IMR-90 (cell line): ENCODE measurements at regions not wholly inside any gene's neighbourhood (a gene's known extent, or its start where the extent isn't known, plus 50 kb on each side); places are given as distances from the start of the nearest gene placed in this dataset.
"Not testable (repeated sequence)": the region's sequence is repeated elsewhere in the genome, so short reads cannot be mapped to it uniquely, and the experiment has no call there.

ENCODE experiments used
- ATAC-seq: fragments of 200-7000 bp; cut with Tn5 transposase; 2 replicates; pipeline ENCODE4 v1.9.1; 2020; ENCODE audit warnings: low read depth, mild to moderate bottlenecking, moderate library complexity
- BruUV-seq: library from RNA; stranded (reverse); fragments of 400-500 nt; replicated peaks from 2 replicates; lab custom pipeline; 2021; lab: Mats Ljungman, UMichigan
- CTCF ChIA-PET: fragments of 300-600 bp; formaldehyde crosslinking; extraction: SDS; loops from one replicate; lab custom pipeline; 2021; ENCODE audit warnings: antibody characterized with exemption; lab: Yijun Ruan, JAX
- POLR2A ChIA-PET: fragments of 300-600 bp; sonication (Branson Sonifier 250); formaldehyde crosslinking; loops from one replicate; lab custom pipeline; 2022; ENCODE audit warnings: antibody characterized with exemption; ENCODE audit not compliant: unreplicated experiment; lab: Charles Lee
- DNase-seq: peaks from one replicate; pipeline ENCODE4 v3.0.0; 2013
- H2AFZ ChIP-seq: replicated peaks from 2 replicates; pipeline ENCODE3; 2013; ENCODE audit warnings: low read length, mild to moderate bottlenecking; ENCODE audit not compliant: poor library complexity
- H2AK5ac ChIP-seq: 2 replicates; pipeline ENCODE4 v1.6.1; 2013; ENCODE audit warnings: low read depth, low read length, inconsistent platforms
- H2AK9ac ChIP-seq: replicated peaks from 2 replicates; pipeline ENCODE3; 2013; ENCODE audit warnings: mild to moderate bottlenecking, low read depth, low read length, moderate library complexity; ENCODE audit not compliant: poor library complexity
- H2BK120ac ChIP-seq: 2 replicates; pipeline ENCODE4 v1.6.1; 2013; ENCODE audit warnings: low read depth, low read length, inconsistent platforms
- H2BK15ac ChIP-seq: 3 replicates; pipeline ENCODE4 v1.6.1; 2013; ENCODE audit warnings: low read depth, low read length, inconsistent platforms
- H2BK20ac ChIP-seq: 2 replicates; pipeline ENCODE4 v1.6.1; 2013; ENCODE audit warnings: low read depth, mild to moderate bottlenecking, inconsistent platforms, low read length, moderate library complexity
- H2BK5ac ChIP-seq: 2 replicates; pipeline ENCODE4 v1.6.1; 2013; ENCODE audit warnings: mild to moderate bottlenecking, low read depth, low read length, inconsistent platforms; ENCODE audit not compliant: poor library complexity, severe bottlenecking
- H3K14ac ChIP-seq: replicated peaks from 2 replicates; pipeline ENCODE4 v1.6.1; 2013; ENCODE audit warnings: low read depth, low read length, inconsistent platforms
- H3K18ac ChIP-seq: 2 replicates; pipeline ENCODE4 v1.6.1; 2013; ENCODE audit warnings: low read depth, low read length, control low read depth
- H3K23ac ChIP-seq: 2 replicates; pipeline ENCODE4 v1.6.1; 2013; ENCODE audit warnings: low read depth, low read length, inconsistent platforms
- H3K27ac ChIP-seq: 2 replicates; pipeline ENCODE4 v1.5.1; 2013; ENCODE audit warnings: mild to moderate bottlenecking, control low read depth, low read length; ENCODE audit not compliant: insufficient read depth
- H3K27me3 ChIP-seq: 2 replicates; pipeline ENCODE4 v1.6.1; 2013; ENCODE audit warnings: low read length; ENCODE audit not compliant: control insufficient read depth, insufficient read depth
- H3K36me3 ChIP-seq: 2 replicates; pipeline ENCODE4 v1.6.1; 2013; ENCODE audit warnings: low read length, mixed read lengths; ENCODE audit not compliant: control insufficient read depth, insufficient read depth
- H3K4ac ChIP-seq: 2 replicates; pipeline ENCODE4 v1.6.1; 2013; ENCODE audit warnings: low read depth, low read length, inconsistent platforms
- H3K4me1 ChIP-seq: 2 replicates; pipeline ENCODE4 v1.6.1; 2013; ENCODE audit warnings: low read length, mixed read lengths; ENCODE audit not compliant: control insufficient read depth, insufficient read depth
- H3K4me2 ChIP-seq: 2 replicates; pipeline ENCODE4 v1.6.1; 2013; ENCODE audit warnings: low read depth, mild to moderate bottlenecking, control low read depth, low read length, moderate library complexity
- H3K4me3 ChIP-seq: 2 replicates; pipeline ENCODE4 v1.5.1; 2013; ENCODE audit warnings: low read depth, mild to moderate bottlenecking, control low read depth, low read length, moderate library complexity; ENCODE audit not compliant: insufficient read depth
- H3K56ac ChIP-seq: 2 replicates; pipeline ENCODE4 v1.6.1; 2013; ENCODE audit warnings: low read length, inconsistent platforms; ENCODE audit not compliant: insufficient read depth; ENCODE audit errors: extremely low read depth
- H3K79me1 ChIP-seq, 2 experiments: 2 replicates each; pipeline ENCODE4 v1.6.1; 2013; ENCODE audit warnings: low read length in 2 of 2, inconsistent platforms in 1 of 2, low read depth in 1 of 2
- H3K9ac ChIP-seq: 2 replicates; pipeline ENCODE4 v1.6.1; 2013; ENCODE audit warnings: low read depth, low read length, control low read depth
- H3K9me1 ChIP-seq: 2 replicates; pipeline ENCODE4 v1.6.1; 2013; ENCODE audit warnings: low read length, inconsistent platforms; ENCODE audit not compliant: insufficient read depth
- H3K9me3 ChIP-seq: 2 replicates; pipeline ENCODE4 v1.6.1; 2013; ENCODE audit warnings: low read length; ENCODE audit not compliant: control insufficient read depth, insufficient read depth
- H4K20me1 ChIP-seq: 2 replicates; pipeline ENCODE4 v1.6.1; 2013; ENCODE audit warnings: low read length, inconsistent platforms; ENCODE audit not compliant: insufficient read depth
- H4K5ac ChIP-seq: 2 replicates; pipeline ENCODE4 v1.6.1; 2013; ENCODE audit warnings: mild to moderate bottlenecking, low read depth, low read length, control low read depth
- H4K8ac ChIP-seq, 2 experiments: 2 replicates each; pipeline ENCODE4 v1.6.1; 2013; ENCODE audit warnings: low read depth in 2 of 2, low read length in 2 of 2, control low read depth in 1 of 2, inconsistent platforms in 1 of 2
- H4K91ac ChIP-seq: 2 replicates; pipeline ENCODE4 v1.6.1; 2013; ENCODE audit warnings: low read depth, low read length, inconsistent platforms; ENCODE audit not compliant: insufficient read depth
- WGBS, 2 experiments: methylation state at CpG; one replicate each; pipeline versions ENCODE4 v1.1.5 to v1.1.7; 2013; ENCODE audit warnings: missing lambda C conversion rate in 2 of 2; ENCODE audit not compliant: insufficient read length in 1 of 2; ENCODE audit errors: extremely low coverage in 2 of 2; 5-methylcytosine and 5-hydroxymethylcytosine counted together
- dilution Hi-C: fragments of 300-500 bp; cut with HindIII; formaldehyde crosslinking; loops from one replicate; pipeline ENCODE4 v1.14.3; 2018; ENCODE audit warnings: low sequenced_read_pairs; ENCODE audit not compliant: unreplicated experiment
- in situ Hi-C: fragments of 300-500 bp; cut with MboI; formaldehyde crosslinking; loops from 3 replicates; pipeline ENCODE4 v1.14.3; 2019; ENCODE audit warnings: low sequenced_read_pairs, inconsistent platforms, mixed read lengths
- intact Hi-C: fragments of 100-400 bp; cut with micrococcal nuclease; formaldehyde crosslinking; loops from 2 replicates; pipeline ENCODE4 v1.10.0; 2022

GRCh38 chr1:193378451-193378850 lies 192.0 kb upstream of the B3GALT2 start:
- ATAC-seq, H3K4me3 ChIP-seq, H3K9me1 ChIP-seq, H4K5ac ChIP-seq, H2AFZ ChIP-seq, H2AK9ac ChIP-seq, H3K4ac ChIP-seq, H2BK120ac ChIP-seq, H3K4me2 ChIP-seq, H2BK5ac ChIP-seq, H3K9me3 ChIP-seq, H3K36me3 ChIP-seq, H4K91ac ChIP-seq, BruUV-seq, H2AK5ac ChIP-seq, POLR2A ChIA-PET, H4K8ac ChIP-seq, in situ Hi-C loops, dilution Hi-C loops, H3K79me1 ChIP-seq, H3K9ac ChIP-seq, H3K14ac ChIP-seq, intact Hi-C loops, H3K27me3 ChIP-seq, H3K4me1 ChIP-seq, H4K20me1 ChIP-seq, H3K23ac ChIP-seq, H3K56ac ChIP-seq, DNase-seq, H2BK20ac ChIP-seq, H2BK15ac ChIP-seq, H3K18ac ChIP-seq, H3K27ac ChIP-seq, CTCF ChIA-PET: not testable (repeated sequence)
- WGBS, 2 experiments = no CpG with 5 or more reads among the region's 2 CpGs
